Ammon's horn (tissue), 1 donor: ENCODE measurements at regions not wholly inside any gene's neighbourhood (a gene's known extent, or its start where the extent isn't known, plus 50 kb on each side); places are given as distances from the start of the nearest gene placed in this dataset.
"Not testable (repeated sequence)": the region's sequence is repeated elsewhere in the genome, so short reads cannot be mapped to it uniquely, and the experiment has no call there.

Experiments
- DNase-seq: peaks from one replicate; pipeline ENCODE4 v3.0.0-alpha.2; 2016; ENCODE audit warnings: low spot score

DNA sequence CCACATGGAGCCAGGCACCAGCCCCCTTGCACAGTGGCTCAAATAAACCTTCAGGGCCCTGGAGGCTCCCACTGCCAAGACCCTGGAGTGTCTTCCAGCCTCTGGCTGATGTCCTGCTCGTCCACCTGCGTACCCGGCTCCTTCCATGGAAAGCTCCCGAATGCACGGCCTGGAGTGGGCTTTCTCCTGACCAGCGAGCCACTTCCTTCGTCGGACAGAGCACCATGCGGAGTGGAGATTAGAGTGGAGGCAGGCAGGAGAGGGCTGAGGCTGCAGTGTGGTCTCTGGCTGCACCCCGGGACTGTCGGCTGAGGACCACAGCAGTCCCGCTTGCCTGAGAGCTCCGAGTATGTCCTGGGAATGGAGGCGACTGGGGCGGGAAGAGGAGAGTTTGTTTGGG, 93.7 kb upstream of the SFSWAP start:
- DNase-seq: no peak

- DNase-seq: no peak
Observed at GRCh38 chr12:131617596-131618302, 93.1 kb upstream of the SFSWAP start.

DNA sequence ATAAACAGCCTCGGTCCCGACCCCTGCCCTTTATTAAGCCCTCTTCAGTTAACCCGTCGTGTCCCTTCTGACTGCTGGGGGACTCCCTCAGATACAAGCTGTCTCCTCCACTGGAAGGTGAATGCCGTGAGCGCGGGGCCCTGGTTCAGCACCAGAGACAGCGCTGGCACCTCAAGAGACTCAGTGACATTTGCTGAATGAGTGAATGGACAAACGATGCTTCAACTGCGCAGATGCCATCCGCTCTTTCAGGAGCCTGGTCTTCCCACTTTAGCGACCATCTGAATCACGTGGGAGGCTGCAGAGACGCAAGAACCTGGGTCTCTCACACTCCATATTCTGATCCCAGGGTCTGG, 92.6 kb upstream of the SFSWAP start:
- no peak for DNase-seq

DNA sequence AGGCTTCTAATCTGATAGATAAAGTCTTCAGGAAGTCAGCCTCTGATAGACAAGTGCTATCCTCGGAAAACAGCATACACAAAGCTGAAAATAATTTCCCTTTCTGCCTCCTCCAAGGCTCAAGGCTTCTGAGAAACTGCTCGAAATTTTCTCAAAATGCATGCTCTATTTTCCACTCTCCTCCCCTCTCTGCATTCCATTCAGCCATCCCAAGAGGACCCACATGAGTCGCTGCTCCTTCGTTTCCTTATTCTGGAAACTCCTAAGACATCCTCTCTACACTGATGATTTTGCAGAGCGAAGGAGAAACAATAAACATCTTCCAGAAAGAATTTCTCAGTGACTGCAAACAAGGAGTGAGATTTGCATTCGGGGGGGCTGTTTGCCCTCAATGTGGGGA, 92.2 kb upstream of the SFSWAP start:
- no peak for DNase-seq

- no peak for DNase-seq
Observed at GRCh38 chr12:131619106-131619642, 91.7 kb upstream of the SFSWAP start.

- DNase-seq: no peak
Observed at GRCh38 chr12:131619736-131620506, 91.0 kb upstream of the SFSWAP start.

- no peak for DNase-seq
Observed at GRCh38 chr12:131620520-131620919, 90.4 kb upstream of the SFSWAP start.

- DNase-seq: peak; percentile 91
Observed at GRCh38 chr12:131620946-131621681, 89.8 kb upstream of the SFSWAP start.

- DNase-seq: peak; percentile 90
Observed at GRCh38 chr12:131621701-131622421, 89.0 kb upstream of the SFSWAP start.

GRCh38 chr12:131622422-131622955, 88.4 kb upstream of the SFSWAP start:
- no peak for DNase-seq

DNA sequence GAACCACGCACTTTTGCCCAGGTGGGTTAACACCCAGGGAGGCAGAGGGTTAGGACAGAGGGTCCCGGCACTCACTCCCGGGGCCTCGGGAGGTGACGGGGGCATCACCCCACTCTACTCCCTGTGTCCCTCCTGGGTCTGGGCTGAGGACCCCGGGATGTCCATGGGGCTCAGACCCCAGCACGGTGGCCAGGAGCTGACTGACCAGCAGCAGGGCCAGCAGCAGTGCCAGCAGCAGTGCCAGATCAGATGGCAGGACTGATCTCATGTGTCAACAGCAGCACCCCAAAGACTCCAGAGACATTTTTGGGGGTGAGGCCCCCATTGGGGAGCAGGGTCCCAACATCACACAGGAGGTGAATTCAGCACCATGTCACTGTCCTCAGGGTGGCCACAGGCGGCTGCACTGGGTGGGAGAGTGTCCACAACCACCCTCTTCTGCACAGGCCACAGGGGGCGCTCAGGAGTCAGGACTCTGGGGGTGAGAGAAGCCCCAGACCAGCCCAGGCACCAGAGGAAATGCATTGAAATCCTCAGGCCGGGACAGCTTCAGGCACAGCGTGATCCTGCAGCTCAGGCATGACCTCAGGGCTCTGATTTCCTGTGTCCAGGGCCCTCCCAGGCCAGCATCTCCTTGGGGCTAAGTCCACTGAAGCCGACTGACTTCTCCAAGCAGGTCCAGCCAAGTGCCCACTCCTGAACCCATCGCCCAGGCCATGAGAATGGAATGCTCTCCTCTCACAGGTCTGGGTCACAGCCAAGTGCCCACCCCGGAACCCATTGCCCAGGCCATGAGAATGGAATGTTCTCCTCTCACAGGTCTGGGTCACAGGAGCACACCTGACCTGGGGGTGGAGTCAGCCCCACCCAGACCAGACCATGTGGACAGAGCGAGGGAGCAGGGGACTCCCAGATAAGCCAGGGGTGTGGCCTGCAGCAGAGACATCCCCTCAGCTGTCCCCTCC, 87.2 kb upstream of the SFSWAP start:
- DNase-seq: not testable (repeated sequence)

- not testable (repeated sequence) for DNase-seq
Observed at GRCh38 chr12:131624369-131624739, 86.5 kb upstream of the SFSWAP start.

GRCh38 chr12:131624756-131625501, 86.0 kb upstream of the SFSWAP start:
- not testable (repeated sequence) for DNase-seq

- DNase-seq: not testable (repeated sequence)
Observed at GRCh38 chr12:131625966-131626722, 84.7 kb upstream of the SFSWAP start.

GRCh38 chr12:131627151-131628022, 83.5 kb upstream of the SFSWAP start:
- not testable (repeated sequence) for DNase-seq

DNA sequence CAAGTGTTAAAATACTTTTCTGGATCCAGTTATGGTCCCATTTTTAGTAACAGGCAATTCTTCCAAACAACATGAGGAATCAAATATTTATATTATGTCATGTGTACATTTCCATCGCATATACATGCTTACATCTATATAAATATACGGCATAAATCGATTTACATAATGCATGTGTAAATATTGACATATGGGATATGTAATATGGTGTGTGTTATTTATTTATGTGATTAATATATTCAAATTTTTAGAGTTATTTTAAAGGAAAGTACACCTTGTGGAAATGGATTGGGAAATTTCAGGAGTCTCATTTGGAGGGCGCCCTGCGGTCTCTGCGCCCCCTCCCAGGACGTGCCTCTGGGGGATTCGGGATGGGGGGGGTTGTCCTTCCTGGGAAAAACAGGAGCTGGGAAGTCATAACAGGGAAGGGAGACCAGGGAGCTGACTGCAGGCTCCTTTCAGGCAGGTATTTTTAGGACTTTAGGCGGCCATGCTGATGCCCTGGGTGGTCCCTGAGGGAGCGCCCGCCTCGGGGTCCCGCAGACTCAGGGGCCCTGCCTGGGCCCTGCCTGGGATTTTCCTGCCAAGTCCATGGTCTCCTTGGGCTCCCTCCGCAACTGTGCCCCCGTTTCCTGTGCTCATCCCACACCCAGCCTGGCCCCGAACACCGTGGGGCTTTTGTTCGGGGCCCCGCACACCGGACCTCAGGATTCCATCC, 82.7 kb upstream of the SFSWAP start:
- DNase-seq: no peak

- DNase-seq: no peak
Observed at GRCh38 chr12:131628766-131629448, 82.0 kb upstream of the SFSWAP start.
